B cell (primary cell): ENCODE measurements at regions not wholly inside any gene's neighbourhood (a gene's known extent, or its start where the extent isn't known, plus 50 kb on each side); places are given as distances from the start of the nearest gene placed in this dataset.

Source experiments
- ATAC-seq: fragments of 200-7000 bp; cut with Tn5 transposase; one replicate; pipeline ENCODE4 v1.10.0; 2021; ENCODE audit warnings: low read depth, mild to moderate bottlenecking, moderate number of reproducible peaks, moderate library complexity
- CTCF ChIA-PET: fragments of 350-600 bp; sonication (Branson Sonifier 250); formaldehyde crosslinking; loops from one replicate; lab custom pipeline; 2021; ENCODE audit warnings: antibody characterized with exemption, inconsistent platforms; lab: Charles Lee
- POLR2A ChIA-PET: fragments of 350-600 bp; sonication (Branson Sonifier 250); formaldehyde crosslinking; loops from one replicate; lab custom pipeline; 2021; ENCODE audit warnings: antibody characterized with exemption; lab: Charles Lee
- DNase-seq: peaks from one replicate; pipeline ENCODE4 v3.0.0; 2013
- H2AFZ ChIP-seq: 2 replicates; pipeline ENCODE4 v1.6.1; 2012; ENCODE audit warnings: mild to moderate bottlenecking, low read depth, low read length; ENCODE audit not compliant: insufficient read depth, poor library complexity, severe bottlenecking
- H3K27ac ChIP-seq, 2 donors: 1 replicate in 1 of 2; 2 replicates in 1 of 2; pipeline ENCODE4 v1.5.1; 2012 to 2013; ENCODE audit warnings: low read length in 2 of 2, mild to moderate bottlenecking in 2 of 2, moderate library complexity in 1 of 2
- H3K27me3 ChIP-seq, 4 experiments: fragments of 200-600 bp in 1 of 4; sonication (generic) in 1 of 4; replicated peaks in 1 of 4; 1 replicate in 2 of 4; 2 replicates in 2 of 4; pipeline versions ENCODE4 v1.6.1 to v1.7.0; 2013 to 2016; ENCODE audit warnings: low read length in 3 of 4, mild to moderate bottlenecking in 2 of 4, mixed read lengths in 1 of 4, moderate library complexity in 1 of 4; ENCODE audit not compliant: insufficient read depth in 4 of 4, control insufficient read depth in 3 of 4; ENCODE audit errors: control extremely low read depth in 1 of 4
- H3K36me3 ChIP-seq, 2 experiments: replicated peaks in 1 of 2; 1 replicate in 1 of 2; 2 replicates in 1 of 2; pipeline versions ENCODE4 v1.6.1 to v1.7.1; 2013; ENCODE audit warnings: low read length in 1 of 2; ENCODE audit not compliant: insufficient read depth in 2 of 2, control insufficient read depth in 1 of 2; ENCODE audit errors: control extremely low read depth in 1 of 2, extremely low read depth in 1 of 2
- H3K4me1 ChIP-seq, 2 donors: fragments of 200-600 bp in 1 of 2; sonication (generic) in 1 of 2; 1 replicate in 1 of 2; 2 replicates in 1 of 2; pipeline versions ENCODE4 v1.5.1 to v1.6.1; 2013 to 2017; ENCODE audit warnings: low read length in 2 of 2; ENCODE audit not compliant: control insufficient read depth in 2 of 2, insufficient read depth in 2 of 2
- H3K4me2 ChIP-seq: replicated peaks from 2 replicates; pipeline ENCODE3; 2012; ENCODE audit warnings: mild to moderate bottlenecking, low read depth, low read length; ENCODE audit not compliant: poor library complexity, severe bottlenecking
- H3K4me3 ChIP-seq, 5 experiments: fragments of 200-600 bp in 1 of 5; sonication (generic) in 1 of 5; 1 replicate in 3 of 5; 2 replicates in 2 of 5; pipeline versions ENCODE4 v1.5.1 to v1.7.0; 2011 to 2016; ENCODE audit warnings: low read length in 4 of 5, mild to moderate bottlenecking in 4 of 5, low read depth in 2 of 5, control low read depth in 1 of 5, moderate library complexity in 1 of 5; ENCODE audit not compliant: insufficient read depth in 1 of 5; ENCODE audit errors: control extremely low read depth in 1 of 5, extremely low read depth in 1 of 5
- H3K79me2 ChIP-seq: fragments of 200-600 bp; sonication (generic); one replicate; pipeline ENCODE4 v1.6.0; 2016; ENCODE audit warnings: low read length; ENCODE audit not compliant: control insufficient read depth, insufficient read depth
- H3K9ac ChIP-seq: fragments of 200-600 bp; sonication (generic); 2 replicates; pipeline ENCODE4 v1.6.1; 2017; ENCODE audit warnings: mild to moderate bottlenecking, low read length, moderate library complexity
- H3K9me3 ChIP-seq, 3 donors: one replicate each; pipeline versions ENCODE4 v1.6.1 to v1.7.1; 2013; ENCODE audit warnings: low read length in 2 of 3; ENCODE audit not compliant: control insufficient read depth in 2 of 3, insufficient read depth in 1 of 3; ENCODE audit errors: control extremely low read depth in 1 of 3
- H4K20me1 ChIP-seq: 2 replicates; pipeline ENCODE4 v1.6.0; 2012; ENCODE audit warnings: mild to moderate bottlenecking, low read length; ENCODE audit not compliant: insufficient read depth, control insufficient read depth, poor library complexity, severe bottlenecking
- H3K27ac Mint-ChIP-seq: one replicate; pipeline ENCODE4 v1.8.0; 2021; ENCODE audit warnings: mixed read lengths
- H3K27me3 Mint-ChIP-seq: one replicate; pipeline ENCODE4 v1.8.0; 2021; ENCODE audit warnings: mixed read lengths
- H3K4me1 Mint-ChIP-seq: one replicate; pipeline ENCODE4 v1.8.0; 2021; ENCODE audit warnings: mixed read lengths
- H3K4me3 Mint-ChIP-seq: one replicate; pipeline ENCODE4 v1.8.0; 2021; ENCODE audit warnings: mixed read lengths
- H3K9me3 Mint-ChIP-seq: one replicate; pipeline ENCODE4 v1.8.0; 2022; ENCODE audit warnings: mixed read lengths; ENCODE audit not compliant: insufficient read depth
- CTCF ChIP-seq: fragments of 200-600 bp; IDR thresholded peaks from one replicate; pipeline ENCODE4 v1.8.0; 2022; ENCODE audit warnings: antibody characterized with exemption, mild to moderate bottlenecking
- EZH2 ChIP-seq: IDR thresholded peaks from 2 replicates; pipeline ENCODE4 v1.6.1; 2012; ENCODE audit warnings: borderline replicate concordance, low read depth, mild to moderate bottlenecking, moderate library complexity, low read length; ENCODE audit not compliant: insufficient read depth, poor library complexity, severe bottlenecking
- WGBS: methylation state at CpG from one replicate; pipeline ENCODE4 v1.1.5; 2013; ENCODE audit warnings: missing lambda C conversion rate; ENCODE audit not compliant: insufficient coverage; 5-methylcytosine and 5-hydroxymethylcytosine counted together
- intact Hi-C: fragments of 100-400 bp; cut with micrococcal nuclease; formaldehyde crosslinking; loops from one replicate; pipeline ENCODE4 v1.10.0; 2022

- Histone ChIP-seq H2AFZ (no peak overlapping the region), H3K4me3 (no peak overlapping the region), H3K27ac (no peak overlapping the region), H3K4me2 (no peak overlapping the region), H3K79me2 (no peaks in the 10 kb centered on the region), H3K9me3 (peaks cover 0 to 7% (median 0%) of the 10 kb centered on the region in 3 donors), H3K9ac (no peak overlapping the region), H3K36me3 (no peaks in the 10 kb centered on the region), H3K4me1 (no peaks in the 10 kb centered on the region), H4K20me1 (no peaks in the 10 kb centered on the region), H3K27me3 (no peaks in the 10 kb centered on the region)
- H3K27me3 Mint-ChIP-seq, result no peaks in the 10 kb centered on the region
- TF ChIP-seq CTCF (no peak), EZH2 (no peak)
- H3K27ac Mint-ChIP-seq, result no peak overlapping the region
- no peaks in the 10 kb centered on the region for H3K9me3 Mint-ChIP-seq
- H3K4me3 Mint-ChIP-seq, result no peak overlapping the region
- 49% methylated on average over 19 of the region's 21 CpGs for WGBS
- H3K4me1 Mint-ChIP-seq, result no peaks in the 10 kb centered on the region
- ChIA-PET CTCF (no interaction called here), POLR2A (no interaction called here)
- ATAC-seq (no peak), DNase-seq (no peak)
- intact Hi-C loops, result no loop called here
Measured at GRCh38 chr18:76208678-76209306, 286.2 kb downstream of the ZNF516 start.

GRCh38 chr18:76205906-76206305 is 289.1 kb downstream of the ZNF516 start:
- H3K4me2 ChIP-seq, result no peak overlapping the region
- Mint-ChIP-seq H3K9me3 (no peaks in the 10 kb centered on the region), H3K4me1 (no peaks in the 10 kb centered on the region), H3K27me3 (no peaks in the 10 kb centered on the region), H3K27ac (no peak overlapping the region), H3K4me3 (no peak overlapping the region)
- H3K4me1 ChIP-seq, result no peaks in the 10 kb centered on the region
- no peak overlapping the region for H3K4me3 ChIP-seq
- ATAC-seq (no peak), DNase-seq (no peak)
- ChIA-PET CTCF (no interaction called here), POLR2A (no interaction called here)
- TF ChIP-seq EZH2, result no peak
- no peak for TF ChIP-seq CTCF
- no peaks in the 10 kb centered on the region for H3K27me3 ChIP-seq
- no peak overlapping the region for H3K27ac ChIP-seq
- H2AFZ ChIP-seq, result no peak overlapping the region
- no peaks in the 10 kb centered on the region for H3K79me2 ChIP-seq
- H4K20me1 ChIP-seq, result no peaks in the 10 kb centered on the region
- no peaks in the 10 kb centered on the region for H3K36me3 ChIP-seq
- intact Hi-C loops, result no loop called here
- H3K9ac ChIP-seq, result no peak overlapping the region
- H3K9me3 ChIP-seq, result peaks cover 0 to 7% (median 0%) of the 10 kb centered on the region in 3 donors
- 91% methylated on average over 7 of the region's 7 CpGs for WGBS
